ENCODE measurements at regions not wholly inside any gene's neighbourhood (a gene's known extent, or its start where the extent isn't known, plus 50 kb on each side); places are given as distances from the start of the nearest gene placed in this dataset.

- no peak for TF ChIP-seq CTCF (IDR thresholded peaks at IDR 0.05)
- TF ChIP-seq POLR2A (IDR thresholded peaks at IDR 0.05): no peak
Observed at GRCh38 chrX:39335513-39336235, 534.4 kb downstream of the MID1IP1 start.

Measured in body of pancreas (tissue), 4 donors.